HG03521 (cell line): ENCODE measurements at regions not wholly inside any gene's neighbourhood (a gene's known extent, or its start where the extent isn't known, plus 50 kb on each side); places are given as distances from the start of the nearest gene placed in this dataset.
"Not testable (repeated sequence)": the region's sequence is repeated elsewhere in the genome, so short reads cannot be mapped to it uniquely, and the experiment has no call there.

Experiments used
- ATAC-seq: cut with Tn5 transposase; IDR thresholded peaks from one replicate; pipeline ENCODE4 v1.9.1; 2021; ENCODE audit warnings: mild to moderate bottlenecking, moderate library complexity; ENCODE audit not compliant: unreplicated experiment

- ATAC-seq, result no peak
Observed at GRCh38 chrX:40852586-40852985, 117.2 kb upstream of the MED14 start.

- no peak for ATAC-seq
Observed at GRCh38 chrX:40853004-40853815, 117.9 kb upstream of the MED14 start.

GRCh38 chrX:40853816-40854123, 118.4 kb upstream of the MED14 start:
- ATAC-seq, result no peak

DNA sequence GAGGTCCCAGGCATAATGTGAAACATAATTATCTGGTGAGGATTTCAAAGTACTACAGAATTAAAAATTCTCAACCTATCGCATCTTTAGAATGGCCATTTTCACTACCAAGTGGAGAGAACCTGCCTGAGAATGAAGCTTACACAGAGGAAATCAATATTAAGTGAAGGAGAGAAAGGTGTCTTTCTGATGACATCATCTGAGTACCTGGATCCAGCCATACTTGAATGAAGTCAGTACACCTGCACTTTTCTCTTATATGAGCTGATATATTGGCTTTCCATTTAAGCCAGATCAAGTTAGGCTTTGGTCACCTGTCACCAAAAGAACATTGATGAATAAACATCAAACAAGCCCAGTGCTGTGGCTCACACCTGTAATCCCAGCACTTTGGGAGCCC, 118.9 kb upstream of the MED14 start:
- ATAC-seq, result no peak

DNA sequence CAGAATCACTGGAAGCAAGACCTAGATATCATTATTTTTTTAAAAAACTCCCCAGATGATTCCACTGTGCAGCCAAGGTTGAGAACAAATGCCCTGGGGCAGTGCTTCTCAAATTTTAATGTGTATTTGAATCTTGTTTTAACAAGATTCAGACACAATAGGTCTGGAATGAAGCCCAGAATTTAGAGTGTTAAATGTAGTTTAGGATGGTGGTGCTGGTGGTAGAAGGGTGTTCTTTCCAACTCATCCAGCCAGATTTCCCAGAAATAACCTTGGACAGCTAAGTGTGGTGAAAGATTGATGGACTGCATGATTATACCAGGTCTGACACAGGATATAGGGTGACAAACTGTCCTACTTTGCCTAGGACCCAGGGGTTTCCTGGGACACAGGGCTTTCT, 120.1 kb upstream of the MED14 start:
- no peak for ATAC-seq

GRCh38 chrX:40855932-40856515, 120.7 kb upstream of the MED14 start:
- no peak for ATAC-seq

DNA sequence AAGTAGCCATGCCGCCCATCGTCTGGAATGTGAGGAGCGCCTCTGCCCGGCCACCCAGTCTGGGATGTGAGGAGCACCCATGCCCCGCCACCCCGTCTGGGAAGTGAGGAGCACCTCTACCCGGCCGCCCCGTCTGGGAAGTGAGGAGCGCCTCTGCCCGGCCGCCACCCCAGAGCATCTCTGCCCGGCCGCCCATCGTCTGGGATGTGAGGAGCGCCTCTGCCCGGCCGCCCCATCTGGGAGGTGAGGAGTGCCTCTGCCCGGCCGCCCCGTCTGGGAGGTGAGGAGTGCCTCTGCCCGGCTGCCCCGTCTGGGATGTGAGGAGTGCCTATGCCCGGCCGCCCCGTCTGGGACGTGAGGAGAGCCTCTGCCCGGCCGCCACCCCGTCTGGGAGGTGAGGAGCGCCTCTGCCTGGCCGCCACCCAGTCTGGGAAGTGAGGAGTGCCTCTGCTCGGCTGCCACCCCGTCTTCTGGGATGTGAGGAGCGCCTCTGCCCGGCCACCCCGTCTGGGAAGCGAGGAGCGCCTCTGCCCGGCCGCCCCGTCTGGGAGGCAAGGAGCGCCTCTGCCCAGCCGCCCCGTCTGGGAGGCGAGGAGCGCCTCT, 126.7 kb upstream of the MED14 start:
- not testable (repeated sequence) for ATAC-seq

- not testable (repeated sequence) for ATAC-seq
Observed at GRCh38 chrX:40863260-40863659, 127.9 kb upstream of the MED14 start.

- no peak for ATAC-seq
Observed at GRCh38 chrX:40863671-40864070, 128.3 kb upstream of the MED14 start.

- no peak for ATAC-seq
Observed at GRCh38 chrX:40864972-40865371, 129.6 kb upstream of the MED14 start.

DNA sequence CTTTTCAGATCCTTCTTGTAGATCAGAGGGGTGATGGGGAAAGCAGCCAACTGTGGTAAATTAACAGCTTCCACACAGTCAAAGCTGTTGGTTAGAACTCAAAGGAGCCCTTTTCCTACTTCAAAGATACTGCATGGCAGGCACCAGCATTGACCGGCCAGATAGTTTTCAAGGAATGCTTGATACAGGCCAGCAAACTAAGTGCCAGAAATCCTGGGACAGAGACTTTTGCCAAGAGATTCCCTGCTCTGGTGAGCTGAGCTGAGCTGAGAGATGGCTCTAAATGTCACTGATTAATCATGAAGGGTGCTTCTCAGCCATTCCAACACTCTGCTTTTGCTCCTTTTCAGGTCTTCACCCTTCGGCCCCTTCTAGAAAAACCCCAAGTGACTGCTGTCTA, 131.6 kb upstream of the MED14 start:
- no peak for ATAC-seq

- no peak for ATAC-seq
Observed at GRCh38 chrX:40867352-40867751, 132.0 kb upstream of the MED14 start.

DNA sequence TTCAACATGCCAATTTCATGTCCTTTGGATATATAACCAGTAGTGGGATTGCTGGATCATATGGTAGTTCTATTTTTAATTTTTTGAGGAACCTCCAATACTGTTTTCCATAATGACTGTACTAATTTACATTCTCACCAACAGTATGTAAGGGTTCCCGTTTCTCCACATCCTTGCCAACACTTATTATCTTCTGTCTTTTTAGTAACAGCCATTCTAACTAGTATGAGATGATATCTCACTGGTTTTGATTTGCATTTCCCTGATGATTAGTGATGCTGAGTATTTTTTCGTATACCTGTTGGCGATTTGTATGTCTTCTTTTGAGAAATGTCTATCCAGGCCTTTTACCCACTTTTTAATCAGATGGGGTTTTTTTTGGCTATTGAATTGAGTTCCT, 133.5 kb upstream of the MED14 start:
- no peak for ATAC-seq

DNA sequence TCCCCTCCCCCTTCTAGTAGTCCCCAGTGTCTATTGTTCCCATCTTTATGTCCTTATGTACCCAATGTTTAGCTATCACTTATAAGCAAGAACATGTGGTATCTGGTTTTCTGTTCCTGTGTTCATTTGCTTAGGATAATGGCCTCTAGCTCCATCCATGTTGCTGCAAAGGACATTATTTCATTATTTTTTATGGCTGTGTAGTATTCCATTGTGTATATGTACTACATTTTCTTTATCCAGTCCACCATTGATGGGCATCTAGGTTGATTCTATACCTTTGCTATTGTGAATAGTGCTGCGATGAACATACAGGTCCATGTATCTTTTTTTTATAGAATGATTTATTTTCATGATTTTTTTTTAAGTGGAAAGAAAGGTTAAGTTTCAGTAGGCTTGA, 135.6 kb upstream of the MED14 start:
- not testable (repeated sequence) for ATAC-seq

DNA sequence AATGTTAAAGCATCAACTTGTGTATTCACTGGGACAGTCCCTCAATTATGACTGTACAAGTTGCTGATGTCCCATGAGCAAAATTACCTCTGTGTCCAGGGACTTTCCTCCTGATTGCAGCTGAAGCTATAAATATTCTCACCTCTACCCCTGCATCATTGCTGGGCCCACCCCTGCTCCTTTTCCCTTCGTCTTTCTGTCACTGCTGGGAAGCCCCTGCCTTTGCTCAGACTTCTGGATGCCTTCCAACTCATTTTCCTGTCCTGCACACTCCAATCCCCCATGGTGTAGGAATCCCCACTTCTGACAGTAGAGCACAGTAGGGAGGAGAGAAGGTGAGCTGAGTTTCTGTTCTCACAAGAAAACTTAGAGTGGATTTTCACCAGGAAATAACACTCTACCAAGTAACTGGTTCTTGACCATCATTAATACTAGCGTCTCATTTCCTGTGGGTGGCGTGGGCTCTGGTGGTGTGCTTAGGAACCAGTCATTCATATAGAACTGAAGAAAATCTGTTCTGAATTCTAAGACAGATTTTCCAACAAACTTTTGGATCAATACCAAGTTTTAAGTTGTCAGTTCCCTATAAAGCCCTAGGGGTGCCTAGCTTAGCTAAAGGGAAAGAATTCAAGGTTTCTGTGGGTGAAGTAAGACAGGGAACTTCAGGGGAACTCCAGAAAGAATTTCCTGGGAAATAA, 136.2 kb upstream of the MED14 start:
- no peak for ATAC-seq

- no peak for ATAC-seq
Observed at GRCh38 chrX:40872351-40872750, 137.0 kb upstream of the MED14 start.

GRCh38 chrX:40875476-40875875, 140.1 kb upstream of the MED14 start:
- no peak for ATAC-seq

GRCh38 chrX:40877887-40878286, 142.5 kb upstream of the MED14 start:
- no peak for ATAC-seq

- no peak for ATAC-seq
Observed at GRCh38 chrX:40878766-40879165, 143.4 kb upstream of the MED14 start.

DNA sequence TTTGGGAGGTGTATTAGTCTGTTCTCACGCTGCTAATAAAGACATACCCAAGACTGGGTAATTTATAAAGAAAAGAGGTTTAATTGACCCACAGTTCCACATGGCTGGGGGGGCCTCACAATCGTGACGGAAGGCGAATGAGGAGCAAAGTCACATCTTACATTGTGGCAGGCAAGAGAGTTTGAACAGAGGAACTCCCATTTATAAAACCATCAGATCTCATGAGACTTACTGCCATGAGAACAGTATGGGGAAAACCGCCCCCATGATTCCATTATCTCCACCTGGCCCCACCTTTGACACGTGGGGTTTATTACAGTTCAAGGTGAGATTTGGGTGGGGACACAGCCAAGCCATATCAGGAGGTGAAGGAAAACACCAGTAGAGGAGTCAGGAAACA, 143.8 kb upstream of the MED14 start:
- not testable (repeated sequence) for ATAC-seq

- ATAC-seq, result no peak
Observed at GRCh38 chrX:40880712-40881111, 145.4 kb upstream of the MED14 start.
